ENCODE measurements at regions not wholly inside any gene's neighbourhood (a gene's known extent, or its start where the extent isn't known, plus 50 kb on each side); places are given as distances from the start of the nearest gene placed in this dataset.
"Not testable (repeated sequence)": the region's sequence is repeated elsewhere in the genome, so short reads cannot be mapped to it uniquely, and the experiment has no call there.

DNA sequence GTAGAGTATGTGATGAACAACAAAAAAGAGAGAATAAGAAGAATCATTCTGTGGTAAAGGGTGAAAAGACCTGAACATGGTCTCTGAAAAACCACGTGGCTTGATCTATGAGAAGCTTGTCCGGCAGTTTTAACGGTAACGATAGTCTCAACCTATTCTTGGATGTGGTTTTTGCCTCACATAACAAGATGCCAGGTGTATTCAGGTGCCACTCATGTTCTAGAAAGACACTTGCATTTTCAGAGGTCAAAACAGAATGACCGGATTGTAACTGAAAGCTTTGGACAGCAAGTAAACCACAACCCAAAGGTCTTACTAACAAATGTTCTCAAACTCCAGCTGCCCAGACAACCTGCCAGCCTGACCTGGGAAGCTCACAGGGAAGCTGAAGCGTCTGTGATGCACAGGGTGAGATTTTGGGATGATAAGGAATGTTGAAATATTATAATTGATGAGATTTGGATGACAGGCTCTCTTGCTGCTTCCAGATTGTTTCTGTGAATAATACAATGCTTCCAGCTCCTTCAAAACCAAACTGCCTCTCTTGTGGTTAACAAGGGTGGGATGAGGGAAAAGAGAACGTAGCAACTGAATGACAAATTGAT, 137.4 kb upstream of the GRB10 start:
- intact Hi-C loops (cut with micrococcal nuclease) = no loop called here

DNA sequence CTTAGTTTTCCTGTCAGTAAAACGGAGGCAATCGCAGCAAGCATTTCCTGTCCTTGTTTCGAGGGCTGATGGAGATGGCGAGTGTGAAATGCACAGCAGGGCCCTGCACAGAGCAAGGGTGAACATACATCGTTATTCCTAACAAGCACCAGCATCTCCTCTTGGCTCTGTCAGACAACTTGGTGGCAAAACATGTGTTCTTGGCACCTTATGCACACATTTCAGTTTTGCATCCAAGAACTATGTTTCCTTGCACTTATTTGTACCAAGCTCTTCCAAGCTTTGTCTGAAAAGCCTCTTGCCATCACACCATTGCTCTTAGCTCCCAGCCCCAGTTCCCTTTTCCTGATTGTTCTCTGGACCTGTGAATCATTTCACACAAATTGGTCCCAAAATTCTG, 132.9 kb upstream of the GRB10 start:
- intact Hi-C loops (cut with micrococcal nuclease) = no loop called here

- intact Hi-C loops (cut with micrococcal nuclease) = no loop called here
Observed at GRCh38 chr7:50914460-50914859, 131.8 kb upstream of the GRB10 start.

GRCh38 chr7:50908628-50909290, 126.1 kb upstream of the GRB10 start:
- intact Hi-C loops (cut with micrococcal nuclease) = no loop called here

GRCh38 chr7:50898604-50899477, 116.1 kb upstream of the GRB10 start:
- intact Hi-C loops (cut with micrococcal nuclease) = not testable (repeated sequence)

GRCh38 chr7:50887061-50887460, 104.4 kb upstream of the GRB10 start:
- intact Hi-C loops (cut with micrococcal nuclease) = not testable (repeated sequence)

GRCh38 chr7:50872437-50872836, 89.7 kb upstream of the GRB10 start:
- intact Hi-C loops (cut with micrococcal nuclease) = no loop called here

DNA sequence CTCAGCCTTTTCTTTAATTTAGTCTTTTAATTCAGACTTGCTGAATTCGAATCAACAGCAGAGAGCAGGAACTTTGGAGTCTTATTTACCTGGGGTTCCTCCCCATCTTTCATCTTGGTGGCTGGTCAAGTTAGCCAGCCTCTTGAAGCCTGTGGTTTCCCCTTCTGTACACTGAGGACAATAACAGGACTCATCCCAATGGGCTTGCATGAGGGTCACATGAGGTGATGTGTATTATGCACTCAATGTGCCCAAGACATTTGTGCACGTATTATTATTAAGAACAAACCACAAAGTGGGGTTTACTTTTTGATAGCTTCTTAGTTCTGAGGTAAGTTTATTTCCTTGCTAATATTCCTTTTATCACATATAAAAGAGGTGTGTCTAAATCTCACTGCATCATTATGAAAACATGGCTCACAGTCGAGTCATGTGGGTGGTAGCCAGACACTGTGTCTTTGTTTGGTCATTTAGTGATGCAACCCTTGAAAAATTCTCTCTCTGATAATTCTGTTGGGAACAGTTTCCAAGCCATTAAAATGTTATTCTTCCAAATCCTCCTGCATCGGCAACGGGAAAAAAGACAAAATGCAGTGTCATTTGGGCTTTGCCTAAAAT, 86.5 kb upstream of the GRB10 start:
- intact Hi-C loops (cut with micrococcal nuclease) = no loop called here

DNA sequence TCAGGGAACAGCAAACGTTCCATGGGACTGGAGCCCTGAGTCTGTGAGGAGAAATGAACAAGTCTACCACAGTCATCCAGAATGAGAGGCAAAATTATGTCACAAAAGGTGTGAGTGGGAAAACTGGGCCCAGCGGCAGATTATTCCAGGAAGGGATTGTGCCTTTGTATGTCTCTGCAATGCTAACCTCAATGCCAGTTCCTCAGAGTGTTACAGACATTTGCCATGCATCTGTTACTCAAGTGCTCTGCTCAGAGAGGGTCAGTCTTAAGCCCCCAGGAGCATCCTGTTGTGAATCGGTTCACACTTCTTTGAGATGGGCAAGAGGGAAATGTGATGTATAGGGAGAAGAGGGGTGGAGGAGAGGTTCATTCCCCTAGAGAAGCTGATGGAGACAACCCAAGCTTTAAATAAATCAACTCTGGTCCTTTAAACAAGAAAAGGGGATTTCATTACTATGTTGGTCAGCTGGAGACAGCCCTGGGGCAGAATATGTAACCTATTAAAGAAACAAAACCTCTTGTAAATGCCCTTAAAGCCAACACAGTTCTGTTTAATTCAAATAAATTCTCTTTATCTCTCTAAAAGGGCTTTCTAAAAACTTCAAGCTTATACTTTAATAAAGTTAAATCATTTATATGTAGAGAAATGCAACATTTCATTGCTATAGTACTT, 85.9 kb upstream of the GRB10 start:
- intact Hi-C loops (cut with micrococcal nuclease) = no loop called here

DNA sequence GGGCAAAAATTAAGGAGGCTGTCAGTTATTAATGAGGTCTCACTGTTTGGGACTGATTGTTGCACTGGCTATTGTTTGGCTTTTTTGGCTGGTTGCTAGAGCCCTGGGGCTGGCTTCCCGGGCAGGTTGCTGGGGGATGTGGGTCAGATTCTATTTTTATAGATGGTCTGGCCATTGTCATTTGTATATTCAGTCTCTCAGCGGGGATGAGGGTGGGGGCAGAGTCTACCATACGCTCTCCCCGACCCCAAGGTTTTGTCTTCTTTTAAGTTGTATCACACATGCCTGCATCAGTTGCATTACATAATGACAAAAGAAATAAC, 84.3 kb upstream of the GRB10 start:
- intact Hi-C loops (cut with micrococcal nuclease) = no loop called here

DNA sequence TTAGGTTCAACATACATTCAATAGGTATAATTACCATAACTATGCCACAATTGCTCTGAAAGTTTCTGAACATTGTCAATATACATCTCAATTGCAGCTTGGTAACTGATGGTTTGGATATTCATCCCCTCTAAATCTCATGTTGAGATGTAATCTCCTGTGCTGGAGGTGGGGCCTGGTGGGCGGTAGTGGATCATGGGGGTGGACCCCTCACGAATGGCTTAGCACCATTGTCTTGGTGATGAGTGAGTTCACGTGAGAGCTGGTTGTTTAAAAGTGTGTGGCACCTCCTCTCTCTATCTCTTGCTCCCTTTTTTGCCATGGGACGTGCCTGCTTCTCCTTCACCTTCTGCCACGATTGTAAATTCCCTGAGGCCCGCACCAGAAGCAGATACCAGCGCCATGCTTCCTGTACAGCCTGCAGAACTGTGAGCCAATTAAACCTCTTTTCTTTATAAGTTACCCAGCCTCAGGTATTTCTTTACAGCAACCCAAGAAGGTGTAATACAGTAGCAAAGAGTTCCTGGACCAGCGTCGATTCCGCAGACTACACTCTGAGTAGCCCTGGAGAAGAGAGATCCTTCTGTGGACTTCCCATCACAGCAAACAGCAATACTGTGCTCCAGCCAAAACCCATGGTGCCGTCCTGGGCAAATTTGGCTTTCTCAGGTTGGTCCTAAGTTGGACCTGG, 83.8 kb upstream of the GRB10 start:
- intact Hi-C loops (cut with micrococcal nuclease) = no loop called here

DNA sequence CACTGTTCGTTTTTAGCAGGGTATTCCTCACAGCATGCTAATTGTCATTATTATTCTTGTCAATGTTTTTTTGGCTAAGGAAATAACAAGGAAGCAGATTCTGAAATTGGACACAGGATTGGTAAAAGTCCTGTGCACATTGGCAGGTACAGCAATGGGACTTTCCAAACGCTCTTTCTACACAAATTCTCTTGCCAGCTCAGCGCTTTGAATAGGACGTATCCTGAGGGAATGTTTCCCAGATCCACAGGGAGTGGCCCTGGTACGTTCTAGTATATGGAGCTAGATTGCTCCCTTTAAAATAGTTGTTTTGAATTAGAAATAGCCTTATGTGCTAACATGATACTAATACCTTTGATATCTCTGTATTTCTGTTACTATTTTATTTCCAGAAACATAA, 82.8 kb upstream of the GRB10 start:
- intact Hi-C loops (cut with micrococcal nuclease) = no loop called here

- intact Hi-C loops (cut with micrococcal nuclease) = no loop called here
Observed at GRCh38 chr7:50864694-50865093, 82.0 kb upstream of the GRB10 start.

DNA sequence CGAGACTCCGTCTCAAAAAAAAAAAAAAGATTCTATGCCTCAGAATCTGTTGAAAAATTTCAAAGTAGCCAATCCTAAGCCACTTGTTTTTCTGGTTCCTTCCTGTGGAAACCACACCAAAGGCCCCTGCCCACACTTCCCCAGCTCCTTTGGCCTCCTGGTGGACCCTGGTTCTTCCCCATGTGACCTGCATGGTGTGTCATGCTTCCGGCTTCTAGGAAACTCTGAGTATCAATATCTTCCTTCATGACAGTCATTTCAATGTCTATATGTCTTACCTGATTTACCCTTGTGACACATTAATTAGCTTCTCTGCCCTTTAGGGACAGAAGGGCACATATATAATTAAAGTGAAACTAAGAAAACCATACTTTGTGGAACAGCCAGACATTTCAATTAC, 80.4 kb upstream of the GRB10 start:
- intact Hi-C loops (cut with micrococcal nuclease) = no loop called here

GRCh38 chr7:50862302-50862701, 79.6 kb upstream of the GRB10 start:
- intact Hi-C loops (cut with micrococcal nuclease) = no loop called here

DNA sequence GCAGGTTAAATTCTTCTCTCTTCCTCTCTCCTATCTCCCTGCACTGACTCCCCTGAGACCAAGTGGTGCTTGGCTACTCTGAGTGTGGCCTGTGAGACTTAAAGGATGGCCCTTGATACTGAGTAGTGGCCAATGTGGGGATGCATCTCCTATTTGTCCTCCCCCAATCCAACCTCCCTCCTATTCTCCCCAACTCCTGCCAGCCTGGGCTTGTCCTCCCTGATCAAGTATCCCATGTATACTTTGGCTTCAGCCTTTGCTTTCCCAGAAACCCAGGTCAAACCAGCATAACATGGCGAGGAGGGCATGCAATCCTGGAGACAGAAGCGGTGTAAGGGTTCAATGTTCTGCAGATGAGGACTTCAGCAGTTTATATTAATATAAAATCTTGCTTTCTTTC, 77.9 kb upstream of the GRB10 start:
- intact Hi-C loops (cut with micrococcal nuclease) = no loop called here

GRCh38 chr7:50860174-50860573, 77.5 kb upstream of the GRB10 start:
- intact Hi-C loops (cut with micrococcal nuclease) = no loop called here

- intact Hi-C loops (cut with micrococcal nuclease) = loop anchor here (10.0 kb wide), 1 partner anchor 286 kb away; no protein-coding TSS in a partner anchor
Observed at GRCh38 chr7:50858528-50859245, 76.0 kb upstream of the GRB10 start.

- intact Hi-C loops (cut with micrococcal nuclease) = loop anchor here (10.0 kb wide), 1 partner anchor 287 kb away; no protein-coding TSS in a partner anchor
Observed at GRCh38 chr7:50857804-50858489, 75.3 kb upstream of the GRB10 start.

GRCh38 chr7:50856806-50857205, 74.1 kb upstream of the GRB10 start:
- intact Hi-C loops (cut with micrococcal nuclease) = loop anchor here (10.0 kb wide), 1 partner anchor 288 kb away; no protein-coding TSS in a partner anchor
